ENCODE measurements at regions not wholly inside any gene's neighbourhood (a gene's known extent, or its start where the extent isn't known, plus 50 kb on each side); places are given as distances from the start of the nearest gene placed in this dataset.
A peak's percentile ranks its signal among the peaks of the same experiment; 100 is the strongest.

DNA sequence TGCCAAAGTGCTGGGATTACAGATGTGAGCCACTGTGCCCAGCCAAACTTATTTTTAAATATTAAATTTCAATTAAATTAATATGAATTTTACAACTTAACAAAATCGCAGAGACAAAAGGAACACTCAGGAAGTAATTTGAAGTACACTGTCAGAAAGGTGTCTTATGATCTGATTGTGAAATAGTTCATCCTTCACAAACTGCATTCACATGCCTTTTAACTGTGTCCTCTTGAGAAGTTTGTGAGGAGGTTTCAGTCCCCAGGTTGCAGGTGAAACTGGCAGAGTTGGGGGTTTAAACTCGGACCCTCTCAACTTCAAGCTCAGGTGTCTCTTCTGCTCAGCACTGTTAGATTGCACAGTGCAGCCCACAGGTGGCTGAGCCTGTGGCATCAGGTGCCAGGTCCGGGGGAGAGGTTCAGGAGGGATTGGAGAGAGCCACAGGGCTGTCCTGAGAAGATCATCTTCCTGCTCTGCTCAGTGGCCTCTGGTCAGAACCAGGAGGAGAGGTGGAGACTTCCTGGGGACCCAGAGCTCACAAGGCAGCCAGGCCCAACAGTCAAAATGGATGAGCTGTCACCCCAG is 152.3 kb upstream of the RAB4A start:
- TF ChIP-seq, protein P1, sequence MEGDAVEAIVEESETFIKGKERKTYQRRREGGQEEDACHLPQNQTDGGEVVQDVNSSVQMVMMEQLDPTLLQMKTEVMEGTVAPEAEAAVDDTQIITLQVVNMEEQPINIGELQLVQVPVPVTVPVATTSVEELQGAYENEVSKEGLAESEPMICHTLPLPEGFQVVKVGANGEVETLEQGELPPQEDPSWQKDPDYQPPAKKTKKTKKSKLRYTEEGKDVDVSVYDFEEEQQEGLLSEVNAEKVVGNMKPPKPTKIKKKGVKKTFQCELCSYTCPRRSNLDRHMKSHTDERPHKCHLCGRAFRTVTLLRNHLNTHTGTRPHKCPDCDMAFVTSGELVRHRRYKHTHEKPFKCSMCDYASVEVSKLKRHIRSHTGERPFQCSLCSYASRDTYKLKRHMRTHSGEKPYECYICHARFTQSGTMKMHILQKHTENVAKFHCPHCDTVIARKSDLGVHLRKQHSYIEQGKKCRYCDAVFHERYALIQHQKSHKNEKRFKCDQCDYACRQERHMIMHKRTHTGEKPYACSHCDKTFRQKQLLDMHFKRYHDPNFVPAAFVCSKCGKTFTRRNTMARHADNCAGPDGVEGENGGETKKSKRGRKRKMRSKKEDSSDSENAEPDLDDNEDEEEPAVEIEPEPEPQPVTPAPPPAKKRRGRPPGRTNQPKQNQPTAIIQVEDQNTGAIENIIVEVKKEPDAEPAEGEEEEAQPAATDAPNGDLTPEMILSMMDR (IDR thresholded peaks at IDR 0.05; ENCODE audit: insufficient read depth, low read length, severe bottlenecking), result no peak
- Histone ChIP-seq H3K27me3 (ENCODE audit: control insufficient read depth, insufficient read depth, low read length) (peaks cover 2% of the 10 kb centered on the region), H3K36me3 (ENCODE audit: control insufficient read depth, insufficient read depth, low read length) (no peaks in the 10 kb centered on the region), H3K4me3 (ENCODE audit: low read depth, low read length) (no peak overlapping the region)
- DNase-seq (ENCODE audit: low read depth) (no peak), FAIRE-seq (peak; percentile 60)

GRCh38 chr1:229119161-229119560 is 151.8 kb upstream of the RAB4A start:
- DNase-seq (ENCODE audit: low read depth), result peak; percentile 12
- Histone ChIP-seq H3K27me3 (ENCODE audit: control insufficient read depth, insufficient read depth, low read length) (peaks cover 2% of the 10 kb centered on the region), H3K36me3 (ENCODE audit: control insufficient read depth, insufficient read depth, low read length) (no peaks in the 10 kb centered on the region), H3K4me3 (ENCODE audit: low read depth, low read length) (no peak overlapping the region)
- TF ChIP-seq, protein P1 (IDR thresholded peaks at IDR 0.05; ENCODE audit: insufficient read depth, low read length, severe bottlenecking), result no peak
- no peak for FAIRE-seq

DNA sequence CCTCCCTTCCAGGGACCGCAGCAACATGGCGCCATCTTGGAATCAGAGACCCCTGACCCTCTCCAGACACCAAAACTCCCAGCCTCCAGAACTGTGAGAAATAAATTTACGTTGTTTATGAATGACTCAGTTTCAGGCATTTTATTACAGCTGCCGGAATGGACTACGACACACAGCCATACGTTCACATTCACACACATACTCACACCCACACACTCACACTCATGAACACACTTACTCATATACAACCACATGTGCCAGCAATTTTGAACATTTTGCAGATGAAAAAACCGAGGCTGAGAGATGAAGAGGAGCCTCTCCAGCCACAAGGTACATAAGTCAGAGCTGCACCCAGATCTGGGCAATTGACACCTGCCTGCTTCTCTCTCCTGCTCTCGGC is 151.0 kb upstream of the RAB4A start:
- no peak for DNase-seq (ENCODE audit: low read depth)
- Histone ChIP-seq H3K36me3 (ENCODE audit: control insufficient read depth, insufficient read depth, low read length) (no peaks in the 10 kb centered on the region), H3K27me3 (ENCODE audit: control insufficient read depth, insufficient read depth, low read length) (peaks cover 2% of the 10 kb centered on the region), H3K4me3 (ENCODE audit: low read depth, low read length) (no peak overlapping the region)
- TF ChIP-seq, protein P1 (IDR thresholded peaks at IDR 0.05; ENCODE audit: insufficient read depth, low read length, severe bottlenecking), result no peak
- no peak for FAIRE-seq

- TF ChIP-seq, protein P1 (IDR thresholded peaks at IDR 0.05; ENCODE audit: insufficient read depth, low read length, severe bottlenecking), result no peak
- no peak overlapping the region for H3K4me3 ChIP-seq (ENCODE audit: low read depth, low read length)
- peaks cover 2% of the 10 kb centered on the region for H3K27me3 ChIP-seq (ENCODE audit: control insufficient read depth, insufficient read depth, low read length)
- DNase-seq (ENCODE audit: low read depth), result no peak
- FAIRE-seq, result no peak
- no peaks in the 10 kb centered on the region for H3K36me3 ChIP-seq (ENCODE audit: control insufficient read depth, insufficient read depth, low read length)
Observed at GRCh38 chr1:229121845-229122436, 149.0 kb upstream of the RAB4A start.

DNA sequence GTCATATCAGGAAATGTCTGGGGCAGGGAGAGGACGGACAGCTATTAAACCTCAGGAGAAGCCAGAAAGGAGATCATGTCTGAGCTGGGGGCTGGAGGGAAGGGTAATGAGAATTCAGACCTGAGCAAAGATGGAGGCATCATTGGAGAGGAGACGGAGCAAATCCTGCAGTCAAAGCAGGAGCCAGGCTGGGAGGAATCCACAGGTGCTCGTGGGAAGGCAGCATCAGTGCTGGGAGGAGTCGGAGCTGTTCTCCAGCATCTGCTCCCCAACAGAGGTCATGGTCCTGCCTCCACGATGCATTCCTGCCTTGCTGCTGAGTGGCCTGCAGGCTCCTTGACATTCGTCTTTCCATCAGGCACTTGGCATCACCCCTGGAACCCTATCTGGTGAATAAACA is 148.3 kb upstream of the RAB4A start:
- H3K4me3 ChIP-seq (ENCODE audit: low read depth, low read length), result no peak overlapping the region
- FAIRE-seq (no peak), DNase-seq (ENCODE audit: low read depth) (no peak)
- TF ChIP-seq, protein P1 (IDR thresholded peaks at IDR 0.05; ENCODE audit: insufficient read depth, low read length, severe bottlenecking), result no peak
- peaks cover 2% of the 10 kb centered on the region for H3K27me3 ChIP-seq (ENCODE audit: control insufficient read depth, insufficient read depth, low read length)
- no peaks in the 10 kb centered on the region for H3K36me3 ChIP-seq (ENCODE audit: control insufficient read depth, insufficient read depth, low read length)

- Histone ChIP-seq H3K27me3 (ENCODE audit: control insufficient read depth, insufficient read depth, low read length) (peaks cover 2% of the 10 kb centered on the region), H3K36me3 (ENCODE audit: control insufficient read depth, insufficient read depth, low read length) (no peaks in the 10 kb centered on the region), H3K4me3 (ENCODE audit: low read depth, low read length) (no peak overlapping the region)
- FAIRE-seq, result no peak
- TF ChIP-seq, protein P1 (IDR thresholded peaks at IDR 0.05; ENCODE audit: insufficient read depth, low read length, severe bottlenecking), result no peak
- DNase-seq (ENCODE audit: low read depth), result no peak
Observed at GRCh38 chr1:229124116-229124515, 146.8 kb upstream of the RAB4A start.

Data from bronchial epithelial cell (primary cell).